GM18858 (cell line): ENCODE measurements at regions not wholly inside any gene's neighbourhood (a gene's known extent, or its start where the extent isn't known, plus 50 kb on each side); places are given as distances from the start of the nearest gene placed in this dataset.

Experiments used
- ATAC-seq: cut with Tn5 transposase; IDR thresholded peaks from one replicate; pipeline ENCODE4 v1.9.1; 2021; ENCODE audit not compliant: unreplicated experiment

GRCh38 chr19:29421196-29421545 is 104.6 kb upstream of the VSTM2B start:
- no peak for ATAC-seq

DNA sequence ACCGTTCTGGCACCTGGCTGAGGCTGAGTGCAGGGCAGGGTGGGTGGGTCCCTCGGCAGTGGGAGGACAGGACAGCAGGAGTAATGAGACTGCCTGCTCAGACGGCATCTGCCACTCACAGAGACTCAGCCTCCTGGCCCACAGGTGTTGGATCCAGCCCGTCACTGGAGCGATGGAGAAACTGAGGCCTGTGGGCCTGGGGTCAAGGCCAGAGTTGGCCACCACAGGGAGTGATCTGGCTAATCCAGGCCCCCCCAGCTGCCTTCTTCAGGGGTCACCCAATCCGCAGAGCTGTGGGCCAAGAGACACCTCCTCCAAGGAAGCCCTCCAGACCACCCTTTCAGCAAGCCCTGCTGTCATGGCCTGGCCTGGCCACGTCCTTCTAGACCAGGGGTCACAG is 103.7 kb upstream of the VSTM2B start:
- ATAC-seq, result no peak

DNA sequence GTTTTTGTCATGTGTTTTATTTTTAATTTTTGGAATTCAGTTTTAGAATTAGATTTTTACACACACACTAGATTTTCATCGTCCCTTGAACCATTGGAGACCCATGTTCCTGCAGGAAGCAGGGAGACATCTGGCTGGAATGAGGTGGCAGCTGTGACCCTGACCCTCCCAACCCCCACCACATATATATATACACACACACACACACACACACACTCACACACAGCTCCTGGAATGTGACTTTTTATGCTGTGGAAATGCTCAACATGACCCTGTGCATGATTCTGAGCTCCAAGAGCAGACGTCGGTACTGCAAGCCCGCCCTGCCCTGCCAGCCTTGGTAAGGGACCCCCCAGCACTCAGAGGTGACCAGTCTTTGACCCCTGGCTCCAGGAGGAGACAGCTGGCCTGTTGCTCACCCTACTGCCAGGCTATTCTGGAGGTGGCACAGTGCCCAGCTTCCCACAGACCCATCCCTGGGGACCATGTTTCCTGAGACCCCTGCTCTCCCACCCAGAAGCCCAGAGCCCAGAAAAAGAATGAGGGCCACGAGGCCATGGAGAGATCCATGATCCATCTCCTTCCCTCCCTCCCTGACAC is 103.2 kb upstream of the VSTM2B start:
- ATAC-seq, result no peak

DNA sequence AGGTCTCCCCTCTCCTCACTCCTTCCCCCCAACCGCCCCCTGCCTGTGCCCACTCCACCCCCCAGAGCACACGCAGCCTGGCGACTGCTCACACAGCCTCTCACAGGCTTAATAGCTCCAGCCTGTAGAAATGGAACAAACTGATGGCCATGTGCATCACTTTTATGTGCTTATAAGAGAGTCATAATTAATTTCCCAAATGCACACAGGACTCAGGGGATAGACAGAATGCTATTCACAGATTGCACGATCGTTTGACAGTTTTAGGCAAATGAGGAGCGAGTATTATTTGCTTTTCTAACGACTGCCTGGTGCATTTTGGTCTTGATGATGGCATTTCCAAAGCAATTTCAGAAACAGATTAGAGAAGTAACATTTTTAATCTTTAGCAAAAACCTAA is 97.7 kb upstream of the VSTM2B start:
- ATAC-seq, result no peak

DNA sequence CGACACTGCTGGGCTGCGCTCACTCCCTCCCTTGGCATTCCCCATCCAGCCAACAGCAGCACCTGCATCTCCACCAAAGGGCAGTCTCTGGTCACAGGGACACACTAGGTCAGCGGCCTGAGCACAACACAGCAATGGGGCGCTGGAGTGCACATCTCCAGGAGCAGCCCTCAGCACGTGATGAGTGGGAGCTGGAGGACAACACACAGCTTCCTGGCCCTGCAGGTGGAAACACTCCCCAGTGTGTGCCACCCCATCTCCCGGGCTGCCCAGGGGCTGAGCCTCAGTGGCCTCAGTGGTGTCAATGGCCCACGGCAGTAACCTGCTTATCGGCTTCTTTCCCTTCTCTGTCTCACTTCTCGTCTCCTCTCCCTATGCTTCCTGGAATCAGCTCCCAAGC is 96.8 kb upstream of the VSTM2B start:
- no peak for ATAC-seq

DNA sequence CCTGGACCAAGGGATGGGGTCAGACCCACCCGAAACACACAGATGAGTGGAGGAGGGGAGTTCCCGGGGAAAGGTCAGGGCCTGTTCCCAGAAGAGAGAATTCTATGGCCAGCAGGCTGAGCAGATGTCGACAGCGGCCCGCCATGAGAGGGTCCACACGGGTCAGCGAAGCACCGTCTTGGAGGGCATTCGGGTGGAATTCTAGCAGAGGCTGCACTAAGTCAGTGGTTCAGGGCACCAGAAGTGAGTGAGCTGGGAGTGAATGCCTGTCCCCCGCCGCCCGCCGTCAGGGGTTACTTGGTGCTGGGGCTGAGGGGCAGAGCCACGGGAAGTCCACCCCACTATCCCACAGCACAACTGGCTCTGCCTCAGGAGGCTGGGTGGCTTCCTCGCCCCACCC is 96.2 kb upstream of the VSTM2B start:
- no peak for ATAC-seq

GRCh38 chr19:29431332-29431731 is 94.5 kb upstream of the VSTM2B start:
- no peak for ATAC-seq

- ATAC-seq, result no peak
These were observed 93.1 kb upstream of the VSTM2B start for GRCh38 chr19:29432677-29433076.

DNA sequence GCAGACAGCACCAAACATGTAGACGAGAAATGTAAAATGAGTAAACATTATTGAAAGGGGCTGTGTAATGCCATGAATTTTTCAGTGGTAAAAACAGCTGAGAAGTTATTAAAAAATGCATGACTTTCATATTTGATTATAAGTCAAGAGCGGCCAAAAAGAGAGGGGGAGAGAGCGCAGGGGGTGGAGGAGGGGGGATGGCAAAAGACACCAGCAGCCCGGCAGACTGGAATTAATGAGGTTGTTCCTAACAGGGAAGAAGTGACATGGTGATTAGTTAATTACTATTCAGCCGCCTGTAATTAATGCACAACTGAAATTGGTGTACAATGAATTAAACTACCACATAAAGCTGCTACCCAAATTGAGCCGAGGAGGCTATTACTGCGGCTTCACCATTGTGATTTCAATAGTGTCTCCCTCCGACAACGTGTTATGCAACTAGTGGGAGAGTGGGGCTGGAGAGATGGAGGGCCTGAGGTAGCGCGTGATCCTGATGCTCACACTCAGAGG is 89.1 kb upstream of the VSTM2B start:
- no peak for ATAC-seq

DNA sequence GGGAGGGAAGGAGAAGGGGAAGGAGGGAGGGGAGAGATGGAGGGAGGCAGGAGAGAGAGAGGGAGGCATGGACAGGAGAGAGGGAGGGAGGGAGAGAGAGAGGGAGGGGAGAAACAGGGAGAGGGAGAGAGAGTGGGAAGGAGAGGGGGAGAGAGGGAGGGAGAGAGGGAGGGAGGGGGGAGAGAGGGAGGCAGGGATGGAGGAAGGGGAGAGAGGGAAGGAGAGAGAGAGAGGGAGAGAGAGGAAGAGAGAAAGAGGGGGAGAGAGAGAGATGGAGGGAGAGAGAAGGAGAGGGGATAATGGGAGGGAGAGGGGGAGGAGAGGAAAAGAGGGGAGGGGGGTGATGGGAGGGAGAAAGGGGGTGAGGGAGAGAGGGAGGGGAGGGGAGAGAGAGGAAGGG is 86.8 kb upstream of the VSTM2B start:
- no peak for ATAC-seq

DNA sequence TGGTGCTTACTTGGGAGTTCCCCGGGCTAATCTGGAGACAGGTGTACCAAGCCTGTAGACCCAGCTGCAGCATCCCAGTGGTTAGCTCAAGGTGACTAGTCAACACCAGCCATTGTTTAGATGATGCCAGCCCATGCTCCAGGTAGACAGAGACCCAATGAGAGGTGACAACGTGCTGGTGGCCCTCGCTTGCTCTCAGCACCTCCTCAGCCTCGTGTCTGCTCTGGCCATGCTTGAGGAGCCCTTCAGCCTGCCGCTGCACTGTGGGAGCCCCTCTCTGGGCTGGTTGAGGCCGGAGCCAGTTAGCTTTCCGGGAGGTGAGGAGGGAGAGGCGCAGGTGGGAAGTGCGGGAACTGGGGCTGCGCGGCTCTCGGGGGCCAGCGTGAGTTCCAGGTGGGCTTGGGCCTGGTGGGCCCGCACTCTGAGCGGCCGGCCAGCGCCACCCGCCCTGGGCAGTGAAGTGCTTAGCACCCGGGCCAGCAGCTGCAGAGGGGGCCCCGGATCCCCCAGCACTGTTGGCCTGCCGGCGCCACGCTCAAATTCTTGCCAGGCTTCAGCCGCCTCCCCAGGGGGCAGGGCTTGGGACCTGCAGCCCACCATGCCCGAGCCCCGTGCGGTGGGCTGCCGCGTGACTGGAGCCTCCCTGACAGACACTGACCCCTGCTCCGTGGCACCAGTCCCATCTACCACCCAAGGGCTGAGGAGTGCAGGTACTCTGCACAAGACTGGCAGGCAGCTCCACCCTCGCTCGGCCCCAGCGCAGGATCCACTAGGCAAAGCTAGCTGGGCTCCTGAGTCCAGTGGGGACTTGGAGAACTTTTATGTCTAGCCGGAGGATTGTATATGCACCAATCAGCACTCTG is 85.9 kb upstream of the VSTM2B start:
- no peak for ATAC-seq

- ATAC-seq, result no peak
These were observed 83.7 kb upstream of the VSTM2B start for GRCh38 chr19:29442094-29442493.

GRCh38 chr19:29442910-29443309 is 82.9 kb upstream of the VSTM2B start:
- ATAC-seq, result no peak

DNA sequence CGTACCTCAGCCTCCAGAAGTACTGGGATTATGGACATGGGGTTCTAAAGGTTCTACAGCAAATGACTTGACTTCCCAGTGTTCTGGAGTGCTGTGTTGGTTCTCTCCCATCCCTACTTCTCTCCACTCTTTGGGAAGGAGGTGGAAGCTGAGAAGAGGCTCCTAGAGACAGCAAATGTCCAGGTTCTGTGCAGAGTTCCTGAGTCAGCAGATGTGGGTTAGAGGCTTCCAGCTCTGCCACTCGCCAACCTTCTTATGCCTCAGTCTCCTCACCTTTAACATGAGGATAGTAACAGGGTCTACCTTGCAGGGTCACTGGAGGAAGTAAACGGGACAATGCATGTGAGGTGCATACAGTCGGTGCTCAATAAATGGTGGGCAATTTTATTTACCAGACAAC is 80.5 kb upstream of the VSTM2B start:
- no peak for ATAC-seq

- no peak for ATAC-seq
These were observed 79.4 kb upstream of the VSTM2B start for GRCh38 chr19:29446361-29446760.

- no peak for ATAC-seq
These were observed 77.7 kb upstream of the VSTM2B start for GRCh38 chr19:29448046-29448445.

DNA sequence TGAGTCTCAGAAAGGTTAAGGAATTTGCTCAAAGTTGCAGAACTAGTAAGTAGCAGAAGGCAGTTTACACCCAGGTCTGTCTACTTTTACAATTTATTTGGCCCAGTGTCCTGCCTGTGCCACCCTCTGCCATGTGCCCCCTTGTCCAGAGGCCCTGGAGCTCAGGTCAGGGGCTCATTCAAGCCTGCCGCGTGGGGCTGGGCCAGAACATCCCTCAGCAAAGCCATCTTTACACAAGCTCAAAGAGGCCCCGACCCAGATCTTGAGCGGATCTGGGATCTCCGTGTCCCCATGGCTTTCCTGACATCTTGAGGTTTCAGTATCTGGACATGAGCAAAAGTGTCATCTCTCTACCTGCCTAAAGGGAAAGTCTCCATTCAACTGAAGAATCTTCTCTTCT is 76.4 kb upstream of the VSTM2B start:
- ATAC-seq, result no peak

DNA sequence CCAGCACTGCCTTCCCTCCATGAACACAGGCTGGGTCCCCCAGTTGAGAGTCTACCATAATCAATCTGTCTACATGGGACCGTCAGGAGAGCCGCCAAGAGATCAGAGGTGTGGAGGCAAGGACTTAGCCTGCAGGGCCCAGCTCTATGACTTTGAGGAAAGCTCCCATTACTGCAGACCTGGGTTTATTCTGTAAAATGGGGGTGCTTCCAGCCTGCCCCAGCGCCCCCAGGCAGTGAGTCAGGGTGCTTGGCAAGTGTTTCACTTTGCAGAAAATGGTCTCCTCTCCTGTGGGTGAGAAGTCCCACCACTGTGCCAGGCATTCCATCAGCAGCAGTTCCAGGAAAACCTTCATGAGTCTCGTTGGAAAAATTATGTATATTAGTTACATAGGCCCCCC is 75.5 kb upstream of the VSTM2B start:
- no peak for ATAC-seq

DNA sequence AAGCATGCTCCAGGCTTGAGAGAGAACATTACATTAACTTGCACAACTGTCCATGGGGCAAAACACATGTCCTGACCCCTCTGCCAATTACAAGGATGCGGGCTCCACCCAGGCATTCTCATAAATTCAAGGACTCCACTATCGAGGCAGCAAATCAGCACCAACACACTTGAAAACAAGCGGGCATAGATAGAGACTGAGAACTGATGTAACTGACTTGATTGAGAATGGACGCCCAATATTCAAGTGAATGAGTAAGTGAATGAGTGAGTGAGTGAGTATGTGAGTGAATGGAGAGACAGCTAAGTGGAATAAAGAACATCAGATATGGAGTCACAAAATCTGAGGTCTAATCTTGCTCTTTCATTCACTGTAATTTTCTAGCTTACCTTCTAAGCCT is 75.0 kb upstream of the VSTM2B start:
- no peak for ATAC-seq

GRCh38 chr19:29454109-29454508 is 71.7 kb upstream of the VSTM2B start:
- no peak for ATAC-seq

DNA sequence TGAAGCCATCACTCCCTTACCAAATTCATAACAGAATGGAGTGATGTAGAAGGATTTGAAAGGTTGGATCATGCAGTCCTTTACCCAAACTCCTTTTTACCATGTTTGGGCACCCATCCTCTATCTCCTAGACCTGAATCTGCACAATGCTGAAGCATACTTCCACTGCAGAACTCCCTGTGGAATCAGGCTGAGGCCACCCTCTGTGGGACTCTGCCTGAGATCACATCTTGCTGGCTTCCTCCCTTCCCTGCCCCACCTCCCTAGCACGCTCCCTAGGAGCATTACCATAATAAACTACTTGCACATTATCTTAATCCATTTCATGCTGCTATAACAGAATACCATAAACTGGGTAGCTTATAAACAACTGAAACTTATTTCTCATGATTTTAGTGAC is 68.4 kb upstream of the VSTM2B start:
- ATAC-seq, result no peak

- ATAC-seq, result no peak
These were observed 57.9 kb upstream of the VSTM2B start for GRCh38 chr19:29467824-29468401.
